Hepatocyte (in vitro differentiated cells): ENCODE measurements at regions not wholly inside any gene's neighbourhood (a gene's known extent, or its start where the extent isn't known, plus 50 kb on each side); places are given as distances from the start of the nearest gene placed in this dataset.

Experiments
- EZH2 ChIP-seq: fragments of 200-600 bp; sonication (generic); IDR thresholded peaks from 2 replicates; pipeline ENCODE4 v1.6.1; 2016; ENCODE audit warnings: antibody characterized with exemption, mild to moderate bottlenecking, borderline replicate concordance
- EZH2phosphoT487 ChIP-seq: fragments of 200-600 bp; sonication (generic); IDR thresholded peaks from one replicate; pipeline ENCODE4 v1.6.1; 2018; ENCODE audit warnings: antibody characterized with exemption, mild to moderate bottlenecking, low read depth, moderate library complexity; ENCODE audit not compliant: unreplicated experiment, severe bottlenecking
- TF ChIP-seq, protein P1 (sequence below): fragments of 200-600 bp; sonication (generic); IDR thresholded peaks from 2 replicates; pipeline ENCODE4 v1.5.1; 2016; ENCODE audit warnings: antibody characterized with exemption, mild to moderate bottlenecking; ENCODE audit not compliant: poor library complexity

DNA sequence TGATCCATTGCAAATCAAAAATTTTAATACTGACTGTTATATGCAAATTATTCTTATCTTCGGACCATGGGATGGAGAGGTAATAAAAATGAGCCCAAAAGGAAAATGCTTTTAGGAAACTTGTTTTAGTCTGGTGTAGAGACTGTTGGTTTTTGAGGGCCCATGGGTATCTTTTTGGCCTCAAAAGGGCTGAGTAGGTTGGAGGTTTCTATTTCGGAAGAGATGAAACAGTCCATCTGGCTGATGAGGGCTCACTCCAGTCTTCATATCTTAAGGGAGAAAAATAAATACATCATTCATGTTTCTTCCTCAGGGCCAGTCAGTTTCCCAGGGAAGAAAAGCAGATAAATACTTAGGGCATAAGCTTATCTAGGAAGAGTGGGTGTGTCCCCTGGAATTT, 290.7 kb downstream of the RMST start:
- TF ChIP-seq, protein P1, sequence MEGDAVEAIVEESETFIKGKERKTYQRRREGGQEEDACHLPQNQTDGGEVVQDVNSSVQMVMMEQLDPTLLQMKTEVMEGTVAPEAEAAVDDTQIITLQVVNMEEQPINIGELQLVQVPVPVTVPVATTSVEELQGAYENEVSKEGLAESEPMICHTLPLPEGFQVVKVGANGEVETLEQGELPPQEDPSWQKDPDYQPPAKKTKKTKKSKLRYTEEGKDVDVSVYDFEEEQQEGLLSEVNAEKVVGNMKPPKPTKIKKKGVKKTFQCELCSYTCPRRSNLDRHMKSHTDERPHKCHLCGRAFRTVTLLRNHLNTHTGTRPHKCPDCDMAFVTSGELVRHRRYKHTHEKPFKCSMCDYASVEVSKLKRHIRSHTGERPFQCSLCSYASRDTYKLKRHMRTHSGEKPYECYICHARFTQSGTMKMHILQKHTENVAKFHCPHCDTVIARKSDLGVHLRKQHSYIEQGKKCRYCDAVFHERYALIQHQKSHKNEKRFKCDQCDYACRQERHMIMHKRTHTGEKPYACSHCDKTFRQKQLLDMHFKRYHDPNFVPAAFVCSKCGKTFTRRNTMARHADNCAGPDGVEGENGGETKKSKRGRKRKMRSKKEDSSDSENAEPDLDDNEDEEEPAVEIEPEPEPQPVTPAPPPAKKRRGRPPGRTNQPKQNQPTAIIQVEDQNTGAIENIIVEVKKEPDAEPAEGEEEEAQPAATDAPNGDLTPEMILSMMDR, result no peak
- TF ChIP-seq EZH2phosphoT487 (no peak), EZH2 (no peak)
